ENCODE measurements at regions not wholly inside any gene's neighbourhood (a gene's known extent, or its start where the extent isn't known, plus 50 kb on each side); places are given as distances from the start of the nearest gene placed in this dataset.

- TF ChIP-seq, protein P1, sequence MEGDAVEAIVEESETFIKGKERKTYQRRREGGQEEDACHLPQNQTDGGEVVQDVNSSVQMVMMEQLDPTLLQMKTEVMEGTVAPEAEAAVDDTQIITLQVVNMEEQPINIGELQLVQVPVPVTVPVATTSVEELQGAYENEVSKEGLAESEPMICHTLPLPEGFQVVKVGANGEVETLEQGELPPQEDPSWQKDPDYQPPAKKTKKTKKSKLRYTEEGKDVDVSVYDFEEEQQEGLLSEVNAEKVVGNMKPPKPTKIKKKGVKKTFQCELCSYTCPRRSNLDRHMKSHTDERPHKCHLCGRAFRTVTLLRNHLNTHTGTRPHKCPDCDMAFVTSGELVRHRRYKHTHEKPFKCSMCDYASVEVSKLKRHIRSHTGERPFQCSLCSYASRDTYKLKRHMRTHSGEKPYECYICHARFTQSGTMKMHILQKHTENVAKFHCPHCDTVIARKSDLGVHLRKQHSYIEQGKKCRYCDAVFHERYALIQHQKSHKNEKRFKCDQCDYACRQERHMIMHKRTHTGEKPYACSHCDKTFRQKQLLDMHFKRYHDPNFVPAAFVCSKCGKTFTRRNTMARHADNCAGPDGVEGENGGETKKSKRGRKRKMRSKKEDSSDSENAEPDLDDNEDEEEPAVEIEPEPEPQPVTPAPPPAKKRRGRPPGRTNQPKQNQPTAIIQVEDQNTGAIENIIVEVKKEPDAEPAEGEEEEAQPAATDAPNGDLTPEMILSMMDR (IDR thresholded peaks at IDR 0.05), result no peak
- TF ChIP-seq POLR2A (IDR thresholded peaks at IDR 0.05), result no peak
Observed at GRCh38 chr10:44166441-44166840, 218.5 kb downstream of the CXCL12 start.
